HuH-7.5 (cell line): ENCODE measurements at regions not wholly inside any gene's neighbourhood (a gene's known extent, or its start where the extent isn't known, plus 50 kb on each side); places are given as distances from the start of the nearest gene placed in this dataset.

Source experiments
- DNase-seq: peaks from one replicate; pipeline ENCODE4 v3.0.0; 2011; ENCODE audit warnings: low spot score

GRCh38 chr6:137779982-137780381 is 87.1 kb upstream of the TNFAIP3 start:
- no peak for DNase-seq

GRCh38 chr6:137780447-137781034 is 86.5 kb upstream of the TNFAIP3 start:
- DNase-seq, result no peak

GRCh38 chr6:137781639-137782038 is 85.4 kb upstream of the TNFAIP3 start:
- DNase-seq, result no peak

- no peak for DNase-seq
Measured at GRCh38 chr6:137782166-137783039, 84.7 kb upstream of the TNFAIP3 start.

GRCh38 chr6:137783710-137784109 is 83.3 kb upstream of the TNFAIP3 start:
- no peak for DNase-seq

GRCh38 chr6:137784583-137784982 is 82.5 kb upstream of the TNFAIP3 start:
- DNase-seq, result no peak

GRCh38 chr6:137787016-137787415 is 80.0 kb upstream of the TNFAIP3 start:
- no peak for DNase-seq

GRCh38 chr6:137788248-137788647 is 78.8 kb upstream of the TNFAIP3 start:
- no peak for DNase-seq

GRCh38 chr6:137791281-137792159 is 75.5 kb upstream of the TNFAIP3 start:
- no peak for DNase-seq

GRCh38 chr6:137792160-137793033 is 74.7 kb upstream of the TNFAIP3 start:
- no peak for DNase-seq

GRCh38 chr6:137793805-137794515 is 73.1 kb upstream of the TNFAIP3 start:
- DNase-seq, result no peak

GRCh38 chr6:137794516-137795201 is 72.4 kb upstream of the TNFAIP3 start:
- no peak for DNase-seq

- no peak for DNase-seq
Measured at GRCh38 chr6:137795501-137795900, 71.6 kb upstream of the TNFAIP3 start.

GRCh38 chr6:137798261-137798660 is 68.8 kb upstream of the TNFAIP3 start:
- DNase-seq, result no peak

GRCh38 chr6:137798846-137799245 is 68.2 kb upstream of the TNFAIP3 start:
- DNase-seq, result no peak

- DNase-seq, result no peak
Measured at GRCh38 chr6:137799950-137800568, 67.0 kb upstream of the TNFAIP3 start.

- no peak for DNase-seq
Measured at GRCh38 chr6:137800762-137801161, 66.3 kb upstream of the TNFAIP3 start.

- no peak for DNase-seq
Measured at GRCh38 chr6:137801352-137802114, 65.5 kb upstream of the TNFAIP3 start.
